Right ventricle myocardium inferior (tissue), 1 donor: ENCODE measurements at regions not wholly inside any gene's neighbourhood (a gene's known extent, or its start where the extent isn't known, plus 50 kb on each side); places are given as distances from the start of the nearest gene placed in this dataset.

Source experiments
- ATAC-seq: fragments of 200-7000 bp; cut with Tn5 transposase; one replicate; pipeline ENCODE4 v1.9.1; 2020; ENCODE audit warnings: mild to moderate bottlenecking, moderate library complexity
- DNase-seq: peaks from one replicate; pipeline ENCODE4 v3.0.0; 2021; ENCODE audit errors: missing footprints
- intact Hi-C: fragments of 100-400 bp; cut with DNase I; formaldehyde crosslinking; loops from one replicate; pipeline ENCODE4 v1.11.0; 2022
- donor health status: DM: no; HTN: yes; CAD: no; lungs with severe emphysema.

DNA sequence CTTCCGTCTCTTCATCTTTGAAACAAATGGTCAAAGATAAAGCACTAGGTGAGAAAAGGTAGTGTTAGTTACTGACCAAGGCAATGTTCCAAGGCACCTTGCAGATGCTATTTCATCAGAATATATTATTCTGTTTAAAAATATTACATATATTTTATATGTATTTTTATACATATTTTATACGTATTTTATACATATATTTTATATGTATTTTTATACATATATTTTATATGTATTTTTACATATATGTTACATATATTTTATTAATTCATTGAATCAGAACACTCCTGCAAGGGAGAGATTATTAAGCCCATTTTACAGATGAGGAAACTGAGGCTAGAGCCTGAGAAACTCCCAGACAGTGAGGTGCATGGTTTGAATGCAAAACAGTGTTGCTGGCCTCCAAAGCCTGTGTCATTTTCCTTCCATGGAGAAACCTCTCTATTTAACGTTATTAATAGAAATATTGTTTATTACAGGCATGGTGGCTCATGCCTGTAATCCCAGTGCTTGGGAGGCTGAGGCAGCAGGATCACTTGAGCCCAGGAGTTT is 120.6 kb upstream of the CD82 start:
- ATAC-seq (no peak), DNase-seq (no peak)
- intact Hi-C loops: no loop called here

DNA sequence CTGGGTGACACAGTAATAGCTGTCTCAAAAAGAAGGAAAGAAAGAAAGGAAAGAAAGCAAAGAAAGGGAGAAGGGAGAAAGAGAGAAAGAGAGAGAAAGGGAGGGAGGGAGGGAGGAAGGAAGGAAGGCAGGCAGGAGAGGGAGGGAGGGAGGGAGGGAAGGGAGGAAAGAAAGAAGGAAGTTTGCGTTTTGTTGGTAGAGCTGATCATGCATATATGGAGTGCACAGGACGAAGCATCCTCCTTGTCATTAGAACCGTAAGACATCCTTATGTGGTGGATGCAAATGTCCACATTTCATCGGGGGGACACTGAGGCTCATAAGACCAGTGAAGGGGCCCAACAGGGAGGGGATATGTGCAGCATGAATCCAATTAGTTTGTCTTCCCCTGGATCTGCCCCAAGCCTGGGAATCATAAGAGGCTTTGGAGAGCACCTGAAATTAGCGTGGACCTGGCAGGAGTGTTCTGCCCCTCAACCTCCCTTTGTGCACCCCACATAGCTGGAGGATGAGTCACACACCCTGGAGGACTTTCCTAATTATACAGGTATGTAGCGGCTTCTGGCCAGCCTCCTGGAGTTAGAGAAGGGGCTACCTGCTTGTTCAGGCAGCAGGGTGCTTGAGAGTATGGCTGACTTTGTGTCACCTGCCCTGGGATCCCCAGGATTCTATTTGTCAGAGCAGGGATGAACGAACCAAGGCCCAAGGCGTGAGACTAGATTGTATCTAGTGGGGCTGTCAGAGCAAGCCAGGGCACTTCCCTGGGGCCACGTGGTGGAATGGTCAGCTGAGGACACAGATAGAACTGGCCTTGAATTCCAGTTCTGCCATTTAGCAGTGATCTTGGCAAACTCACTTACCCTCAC is 119.7 kb upstream of the CD82 start:
- ATAC-seq: no peak
- intact Hi-C loops: no loop called here

DNA sequence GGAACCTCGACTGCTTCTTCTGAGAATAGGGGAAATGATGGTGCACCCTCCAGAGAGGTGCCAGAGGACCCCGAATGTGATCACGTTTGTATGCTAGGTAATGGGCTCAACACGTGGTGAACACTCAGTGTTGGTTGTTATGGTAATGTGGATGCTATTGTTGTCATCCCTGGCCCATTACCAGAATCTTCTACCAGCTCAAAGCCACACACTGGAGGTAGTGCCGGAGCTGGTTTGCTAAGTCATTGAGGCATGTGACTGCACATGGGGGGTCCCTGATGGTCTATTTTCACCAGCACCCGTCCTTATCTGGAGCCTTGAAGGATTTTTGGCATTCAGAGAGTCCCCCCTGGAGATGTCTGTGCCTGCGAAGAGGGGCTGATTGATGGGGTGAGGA is 119.1 kb upstream of the CD82 start:
- intact Hi-C loops: no loop called here
- DNase-seq: no peak
- no peak for ATAC-seq

More for the DNA sequence above, 119.7 kb upstream of the CD82 start:
- DNase-seq: no peak

DNA sequence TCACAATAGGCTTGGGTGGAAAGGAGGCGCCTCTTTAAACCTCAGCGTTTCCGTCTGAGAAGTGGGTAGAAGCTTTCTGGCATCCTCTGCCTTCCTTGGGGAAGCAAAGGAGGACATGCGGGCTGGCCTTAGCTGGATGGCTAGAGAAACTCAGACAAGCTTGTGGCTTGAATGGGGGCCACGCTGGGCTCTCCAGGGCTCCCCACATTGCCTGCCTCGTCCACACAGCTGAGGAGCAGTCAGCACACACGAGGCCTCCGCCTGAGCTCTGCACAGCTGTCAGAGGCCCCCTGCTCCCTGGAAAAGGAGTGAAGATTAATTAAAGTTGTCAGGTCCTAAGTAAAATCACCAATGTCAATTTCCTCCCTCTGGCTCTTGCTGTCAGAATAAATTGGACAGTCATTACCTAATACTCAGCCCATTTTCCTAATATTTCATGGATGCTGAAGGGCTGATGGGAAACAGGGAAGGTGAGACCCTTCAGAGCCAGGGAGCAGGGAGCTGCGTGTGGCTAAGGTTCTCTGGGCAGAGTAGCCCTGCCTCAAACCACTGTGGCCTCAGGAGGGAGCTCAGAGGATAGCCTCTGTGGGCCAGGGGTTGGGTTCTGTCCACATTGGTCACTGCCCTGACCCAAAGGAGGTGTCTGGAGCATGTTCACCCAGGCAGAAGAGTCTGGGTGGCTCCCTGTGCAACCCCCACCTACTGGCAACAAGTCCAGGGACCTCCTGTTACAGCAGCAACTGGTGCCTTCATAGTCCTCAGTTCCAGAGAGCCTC is 118.3 kb upstream of the CD82 start:
- DNase-seq (no peak), ATAC-seq (no peak)
- intact Hi-C loops: no loop called here

DNA sequence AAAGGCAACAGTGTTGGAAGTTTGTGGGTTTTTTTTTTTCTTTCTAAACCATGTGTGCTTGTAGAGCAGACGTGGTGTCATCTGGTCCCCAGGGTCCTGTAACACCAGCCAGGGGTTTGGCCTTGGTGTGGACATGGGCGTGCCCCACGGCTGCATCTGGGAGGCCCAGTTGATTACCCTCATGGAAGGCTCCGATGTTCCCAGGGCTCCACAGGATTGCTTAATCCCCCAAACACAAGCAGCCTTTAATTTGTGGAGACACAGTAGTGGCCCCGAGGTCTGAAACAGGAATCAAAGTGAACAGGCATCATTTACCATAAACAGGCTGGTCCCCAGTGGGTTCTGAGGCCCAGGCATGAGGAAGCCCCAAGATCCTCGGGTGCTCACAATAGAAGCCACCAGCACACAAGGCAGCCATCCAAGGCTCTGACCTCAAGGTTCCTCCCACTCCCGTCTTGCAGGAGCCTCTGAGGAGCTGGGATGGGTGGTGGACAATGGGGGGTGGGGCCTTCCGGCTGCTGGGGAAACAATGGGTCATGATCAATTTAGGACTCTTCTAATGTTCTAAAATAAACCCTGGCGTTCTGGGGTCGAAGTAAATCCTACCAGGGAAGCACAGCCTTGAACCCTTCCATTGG is 115.0 kb upstream of the CD82 start:
- intact Hi-C loops: no loop called here
- DNase-seq: no peak
- ATAC-seq: peak; percentile 38

DNA sequence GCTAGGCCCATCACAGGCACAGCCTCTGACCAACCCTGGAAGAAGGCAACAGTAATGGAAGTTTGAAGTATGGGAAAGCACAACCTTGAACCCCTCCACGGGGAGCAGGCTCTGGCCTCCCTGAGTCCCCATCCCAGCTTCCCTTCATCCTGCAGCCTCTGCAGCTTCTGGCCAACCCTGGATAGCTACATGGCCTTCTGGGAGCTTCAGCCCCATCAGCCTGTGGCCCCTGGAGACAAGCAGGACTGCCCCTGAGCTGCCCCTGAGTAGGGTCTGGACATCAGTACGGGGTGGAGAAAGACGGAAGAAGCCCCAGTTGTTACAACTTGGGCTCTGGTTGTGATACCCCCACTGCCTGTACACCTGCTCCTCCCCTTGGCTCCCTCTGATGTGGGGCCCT is 113.8 kb upstream of the CD82 start:
- no peak for ATAC-seq
- intact Hi-C loops: no loop called here
- DNase-seq: no peak

DNA sequence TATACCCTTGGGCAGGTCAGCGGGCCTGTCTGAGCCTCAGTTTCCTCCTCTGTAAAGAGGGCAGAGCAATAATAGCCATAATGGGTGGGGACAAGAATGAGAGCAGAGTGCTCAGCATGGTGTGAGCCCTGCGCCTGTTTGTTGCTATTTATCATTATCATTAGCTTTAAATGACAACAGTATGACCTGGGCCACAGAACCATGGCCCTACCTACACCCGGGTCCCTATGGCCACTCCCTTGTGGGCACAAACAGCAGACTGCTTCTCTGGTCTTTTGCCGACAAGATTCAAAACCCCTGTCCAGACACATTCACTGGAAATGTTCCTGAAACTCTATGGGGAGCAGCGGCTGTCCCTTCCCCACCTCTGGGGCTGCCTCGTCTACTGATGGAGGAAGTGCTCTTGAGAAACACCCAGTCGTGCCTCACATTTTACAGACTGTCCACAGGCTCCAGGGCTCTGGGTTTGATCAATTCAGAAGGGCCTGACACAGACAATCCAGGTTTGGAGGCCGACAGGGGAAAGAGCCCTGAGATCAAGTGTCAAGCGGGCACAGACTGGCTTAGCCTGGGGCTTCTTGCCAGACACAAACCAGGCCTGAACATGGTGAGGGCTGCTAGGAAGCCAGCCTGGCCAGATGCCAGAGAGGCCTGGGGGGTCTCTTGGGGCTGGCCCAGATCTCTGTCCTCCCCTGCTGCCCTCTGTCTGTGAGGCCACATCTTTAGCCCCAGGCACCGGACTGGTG is 112.5 kb upstream of the CD82 start:
- no peak for DNase-seq
- intact Hi-C loops: no loop called here
- ATAC-seq: no peak

DNA sequence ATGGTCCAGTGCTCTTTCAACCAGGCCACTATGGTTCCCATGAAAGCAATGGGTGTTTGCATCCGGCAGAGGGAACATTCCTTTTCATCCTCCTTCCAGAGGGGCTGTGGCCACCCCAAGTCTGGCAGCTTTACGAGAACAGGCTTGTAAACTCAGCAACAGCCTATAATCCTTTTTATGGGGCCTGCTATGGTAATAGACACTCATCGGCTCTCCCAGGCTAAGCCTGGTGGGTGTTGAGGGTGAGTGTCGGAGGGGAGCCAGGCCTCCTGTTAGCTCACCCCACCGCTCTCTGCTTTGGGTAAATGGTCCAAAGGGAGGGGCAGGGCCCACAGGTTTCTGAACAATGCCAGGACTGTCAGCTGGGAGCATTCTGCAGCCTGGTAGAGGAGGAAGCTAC is 111.6 kb upstream of the CD82 start:
- intact Hi-C loops: no loop called here
- ATAC-seq: no peak
- no peak for DNase-seq

DNA sequence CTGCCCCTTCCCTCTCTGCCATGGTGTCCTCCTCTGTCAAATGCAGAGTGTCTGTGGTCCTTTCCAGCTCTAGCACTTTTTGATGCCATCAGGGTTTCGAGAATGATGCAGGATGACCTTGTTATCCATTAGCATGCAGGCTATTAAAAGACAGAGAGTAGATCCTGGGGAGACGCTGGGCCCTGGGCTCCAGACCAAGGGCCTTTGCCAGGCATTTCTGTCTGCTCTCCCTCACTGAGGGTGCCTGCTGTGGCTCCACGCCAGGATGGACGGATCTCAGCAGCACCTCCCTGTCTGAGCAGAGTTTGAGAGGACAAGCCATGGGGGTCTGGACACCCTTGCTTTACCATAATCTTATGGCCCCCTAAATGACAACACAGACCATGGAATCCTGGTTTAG is 110.8 kb upstream of the CD82 start:
- DNase-seq (no peak), ATAC-seq (no peak)
- intact Hi-C loops: no loop called here

DNA sequence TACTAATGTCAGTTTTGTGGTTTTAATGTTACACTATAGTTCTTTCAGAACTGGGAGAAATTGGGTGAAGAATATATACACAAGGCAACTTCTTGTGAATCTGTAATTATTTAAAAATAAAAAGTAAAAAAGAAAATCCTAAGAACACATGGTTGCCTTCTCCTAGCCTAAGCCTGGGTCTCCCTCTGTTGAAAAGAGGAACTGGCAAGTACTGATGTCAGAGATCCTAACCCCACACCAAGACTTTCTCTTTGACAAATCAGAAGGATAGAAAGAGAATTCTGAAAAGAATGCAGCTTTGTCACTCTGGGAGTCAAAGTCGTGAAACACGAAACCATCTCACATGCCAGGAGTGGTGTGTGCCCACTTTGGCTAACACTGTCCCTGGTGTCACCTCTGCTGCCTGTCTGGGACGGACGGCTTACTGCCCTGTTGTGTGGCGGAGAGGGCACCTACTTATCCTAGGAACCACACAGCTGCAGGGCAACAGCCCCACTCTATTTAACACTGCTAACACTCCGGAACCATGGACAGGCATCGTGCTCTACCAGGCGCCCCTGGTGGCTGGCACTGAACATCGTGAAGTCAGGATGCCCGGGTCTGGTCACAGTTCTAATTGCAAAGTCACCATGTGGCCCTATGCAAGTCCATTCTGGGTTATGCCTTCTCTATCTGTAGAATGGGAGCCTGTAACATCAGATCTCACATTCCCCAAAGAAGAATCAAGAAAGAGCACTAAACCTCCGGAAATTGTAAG is 108.7 kb upstream of the CD82 start:
- intact Hi-C loops: no loop called here
- ATAC-seq (peak; percentile 62), DNase-seq (no peak)

DNA sequence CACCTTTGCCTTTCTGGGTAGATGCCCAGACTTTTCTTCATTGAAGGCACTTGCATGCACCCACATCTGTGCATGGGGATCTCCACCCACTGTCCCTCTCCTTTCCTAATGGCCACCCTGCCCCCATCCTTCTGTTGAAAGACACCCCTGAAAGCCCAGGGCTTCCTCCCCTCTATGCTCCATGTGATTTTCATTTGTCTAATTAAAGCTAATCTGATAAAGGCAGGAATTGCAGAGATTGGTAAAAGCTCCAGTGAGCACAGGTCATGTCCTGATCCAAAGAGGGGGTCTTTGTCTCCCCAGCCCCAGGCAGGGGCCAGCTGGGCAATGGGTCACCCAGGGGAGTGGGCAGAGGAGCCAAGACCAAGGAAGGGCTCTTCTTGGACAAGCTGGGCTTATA is 107.6 kb upstream of the CD82 start:
- intact Hi-C loops: no loop called here
- DNase-seq (no peak), ATAC-seq (no peak)

DNA sequence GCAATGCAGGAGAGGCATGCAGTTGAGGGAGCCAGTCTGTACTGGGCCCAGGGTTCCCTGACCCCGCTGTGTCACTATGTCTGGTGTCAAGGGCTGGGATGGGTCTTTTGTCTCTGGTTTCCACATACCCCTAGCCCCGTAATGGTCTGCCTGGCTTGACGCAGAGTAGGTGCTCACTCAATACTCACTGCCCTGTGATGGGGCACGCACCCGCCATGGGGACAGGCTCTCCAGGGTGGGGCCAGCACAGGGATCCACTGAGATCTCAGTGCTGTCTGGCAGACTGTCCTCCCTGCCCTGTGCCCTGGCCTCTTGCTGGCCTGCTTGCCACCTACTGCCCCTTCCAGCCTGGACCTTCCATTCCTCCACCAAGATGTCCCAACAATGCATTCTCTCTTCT is 101.7 kb upstream of the CD82 start:
- DNase-seq: no peak
- intact Hi-C loops: no loop called here
- no peak for ATAC-seq

DNA sequence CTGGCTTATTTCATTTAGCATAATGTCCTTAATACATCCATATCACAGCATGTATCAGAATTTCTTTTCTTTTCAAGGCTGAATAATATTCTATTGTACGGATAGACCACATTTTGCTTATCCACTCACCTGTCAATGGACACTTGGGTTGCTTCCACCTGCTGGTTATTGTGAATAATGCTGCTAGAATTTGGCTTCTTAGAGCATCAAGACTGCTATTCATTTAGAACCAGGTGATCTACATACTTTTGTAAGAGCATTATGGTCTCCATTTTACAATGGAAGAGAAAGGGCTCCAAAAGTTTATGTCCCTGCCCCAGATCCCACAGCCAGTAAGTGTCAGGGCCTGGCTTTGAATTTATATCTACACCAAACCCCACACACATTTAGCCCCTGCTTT is 100.7 kb upstream of the CD82 start:
- ATAC-seq (no peak), DNase-seq (no peak)
- intact Hi-C loops: no loop called here

DNA sequence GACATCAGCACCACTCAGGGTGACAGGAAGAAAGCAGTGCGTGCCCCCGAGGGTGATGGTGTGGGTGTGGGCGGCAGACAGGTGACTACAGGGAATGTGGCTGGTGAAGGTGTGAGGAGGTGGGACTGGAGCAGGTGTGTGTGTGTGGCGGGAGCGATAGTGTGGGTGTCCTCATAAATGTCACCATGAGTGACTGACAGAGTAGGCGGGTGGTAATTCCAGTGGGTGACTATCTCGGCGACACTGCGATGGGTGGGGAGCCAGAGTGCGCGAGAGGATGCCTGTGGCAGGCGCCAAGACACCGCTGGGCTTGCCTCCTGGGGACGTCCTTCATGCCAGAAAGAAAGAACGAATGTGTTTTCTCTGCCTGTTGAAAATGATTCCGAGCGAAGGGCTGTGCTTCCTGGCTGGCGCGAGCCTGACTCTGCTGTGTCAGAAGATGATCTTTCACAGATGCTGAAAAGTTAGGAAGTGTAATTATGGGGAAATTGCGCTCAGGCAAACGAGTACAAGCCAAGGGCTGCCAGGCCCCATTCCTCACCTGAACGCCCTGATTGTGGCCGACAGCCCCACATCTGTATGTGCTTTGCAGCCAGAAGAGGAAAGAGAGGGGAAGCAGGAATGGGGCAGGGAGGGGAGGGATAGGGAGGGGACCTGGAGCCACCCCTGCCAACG is 98.8 kb upstream of the CD82 start:
- DNase-seq: no peak
- intact Hi-C loops: no loop called here
- peak; percentile 6 for ATAC-seq

DNA sequence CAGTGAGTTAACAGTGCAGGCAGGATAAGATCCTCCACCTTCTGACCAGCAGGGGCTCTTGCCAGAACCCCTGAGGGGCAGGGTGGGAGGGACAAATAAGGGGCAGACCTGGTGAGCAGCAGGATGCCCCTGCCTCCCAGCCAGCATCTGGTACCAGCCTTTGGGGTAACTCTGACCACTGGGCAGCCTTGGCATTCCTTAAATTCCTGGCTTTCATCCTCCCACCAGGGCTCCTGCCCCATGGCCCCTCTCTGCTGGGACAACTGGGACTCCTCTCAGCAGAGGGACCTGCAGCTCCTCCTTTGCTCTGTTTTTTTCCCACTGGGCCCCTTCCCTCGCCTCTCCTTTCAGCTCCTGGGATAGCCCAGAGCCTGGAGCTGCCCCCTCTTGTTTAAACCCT is 98.0 kb upstream of the CD82 start:
- DNase-seq: no peak
- intact Hi-C loops: no loop called here
- no peak for ATAC-seq

DNA sequence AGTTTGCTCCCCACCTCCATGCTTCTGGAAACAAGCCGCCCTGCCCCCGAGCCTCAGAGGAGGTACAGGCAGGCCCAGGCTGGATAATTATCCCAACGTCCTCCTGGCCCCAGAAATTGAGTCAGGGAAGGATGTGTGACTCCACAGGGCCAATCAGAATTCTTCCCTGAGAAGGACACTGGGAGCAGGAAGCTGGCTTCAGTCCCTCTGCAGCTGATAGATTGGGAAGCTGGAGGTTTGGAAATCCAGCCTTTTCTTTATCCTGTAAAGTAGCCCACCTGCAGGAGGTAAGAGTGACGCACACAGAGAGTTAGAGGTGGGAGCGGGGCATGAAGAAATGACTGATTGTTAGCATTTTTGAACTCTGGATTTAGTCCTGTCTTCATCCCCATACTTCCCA is 97.5 kb upstream of the CD82 start:
- ATAC-seq (no peak), DNase-seq (no peak)
- intact Hi-C loops: no loop called here

DNA sequence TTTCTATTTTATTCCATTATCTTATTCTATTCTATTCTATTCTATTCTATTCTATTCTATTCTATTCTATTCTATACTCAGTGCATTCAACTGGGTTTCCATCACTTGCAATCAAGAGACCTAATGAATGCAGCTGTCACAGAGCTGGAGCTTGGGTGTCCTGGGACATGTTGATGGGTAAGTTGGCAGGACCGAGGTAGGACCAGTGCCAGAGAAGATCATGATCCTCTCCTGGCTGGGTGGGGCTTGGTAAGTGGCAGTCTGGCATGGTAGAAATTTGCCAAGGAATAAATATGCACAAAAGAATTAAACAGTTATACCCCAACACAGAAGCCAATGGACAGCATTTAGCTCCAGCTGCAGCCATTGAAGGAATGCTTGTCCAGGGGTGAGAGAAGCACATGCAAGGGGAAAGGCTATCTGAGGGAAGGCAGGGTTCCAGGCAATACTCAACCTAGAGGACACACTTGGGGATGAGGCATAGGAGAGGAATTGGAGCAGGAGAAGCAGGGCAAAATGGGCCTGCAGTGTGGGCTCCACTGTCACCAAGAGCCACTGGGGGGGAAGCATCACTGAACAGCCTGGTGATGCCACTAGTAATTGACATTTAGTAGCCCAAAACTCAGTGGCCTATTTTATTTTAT is 97.0 kb upstream of the CD82 start:
- intact Hi-C loops: no loop called here
- no peak for DNase-seq
- ATAC-seq: peak; percentile 51
